Gastroesophageal sphincter (tissue), 3 donors: ENCODE measurements at regions not wholly inside any gene's neighbourhood (a gene's known extent, or its start where the extent isn't known, plus 50 kb on each side); places are given as distances from the start of the nearest gene placed in this dataset.

Experiments used
- CTCF ChIP-seq, 4 experiments: fragments of 200-600 bp in 2 of 4; fragments of 450-650 bp in 2 of 4; sonication (generic) in 1 of 4; IDR thresholded peaks; one replicate each; pipeline ENCODE4 v1.5.1; 2017 to 2019; ENCODE audit warnings: antibody characterized with exemption in 4 of 4, mild to moderate bottlenecking in 2 of 4, moderate library complexity in 2 of 4
- EP300 ChIP-seq: sonication (generic); formaldehyde crosslinking; IDR thresholded peaks from one replicate; pipeline ENCODE4 v1.6.1; 2017; ENCODE audit warnings: antibody characterized with exemption, mild to moderate bottlenecking
- POLR2AphosphoS5 ChIP-seq: sonication (generic); formaldehyde crosslinking; IDR thresholded peaks from one replicate; pipeline ENCODE4 v1.6.1; 2017; ENCODE audit warnings: antibody characterized with exemption

GRCh38 chr7:20513341-20513740 lies 102.1 kb upstream of the ABCB5 start:
- TF ChIP-seq POLR2AphosphoS5 (no peak), CTCF (IDR thresholded peaks at IDR 0.05) (no peak), EP300 (no peak)
